Mesothelial cell of epicardium (in vitro differentiated cells): ENCODE measurements at regions not wholly inside any gene's neighbourhood (a gene's known extent, or its start where the extent isn't known, plus 50 kb on each side); places are given as distances from the start of the nearest gene placed in this dataset.

Source experiments
- DNase-seq, 2 experiments: peaks; one replicate each; pipeline ENCODE4 v3.0.0; 2021; ENCODE audit warnings: low spot score in 2 of 2; ENCODE audit not compliant: unreplicated experiment in 2 of 2
- H3K27ac Mint-ChIP-seq: 2 replicates; pipeline ENCODE4 v1.8.0; 2021; ENCODE audit warnings: mixed read lengths
- H3K27me3 Mint-ChIP-seq: 2 replicates; pipeline ENCODE4 v1.8.0; 2021; ENCODE audit warnings: low read depth, mixed read lengths
- H3K36me3 Mint-ChIP-seq: 2 replicates; pipeline ENCODE4 v1.8.0; 2021; ENCODE audit warnings: mixed read lengths
- H3K4me1 Mint-ChIP-seq: 2 replicates; pipeline ENCODE4 v1.8.0; 2021; ENCODE audit warnings: mixed read lengths
- H3K4me3 Mint-ChIP-seq: 2 replicates; pipeline ENCODE4 v1.8.0; 2021; ENCODE audit warnings: mild to moderate bottlenecking, moderate library complexity, mixed read lengths
- H3K9me3 Mint-ChIP-seq: 2 replicates; pipeline ENCODE4 v1.8.0; 2021; ENCODE audit warnings: mixed read lengths
- TF ChIP-seq, protein P1 (sequence below): fragments of 200-600 bp; sonication (generic); IDR thresholded peaks from one replicate; pipeline ENCODE4 v1.5.0; 2021; ENCODE audit warnings: antibody characterized with exemption; ENCODE audit not compliant: unreplicated experiment

DNA sequence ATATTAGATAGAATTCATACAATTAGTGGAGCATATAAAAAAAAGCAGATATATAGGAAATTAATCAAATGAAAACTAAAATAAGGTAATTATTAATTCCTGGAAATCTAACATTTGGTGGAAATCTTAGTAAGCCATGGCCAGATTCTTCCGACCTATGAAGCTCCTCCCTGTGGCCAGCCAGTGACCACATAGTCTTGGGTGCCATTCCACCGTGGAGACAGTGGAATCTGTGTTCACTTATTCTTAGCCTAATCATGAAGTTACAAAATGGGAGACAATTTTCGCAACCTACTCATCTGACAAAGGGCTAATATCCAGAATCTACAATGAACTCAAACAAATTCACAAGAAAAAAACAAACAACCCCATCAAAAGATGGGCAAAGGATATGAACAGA is 241.9 kb upstream of the FLRT2 start:
- Mint-ChIP-seq H3K4me1 (peaks cover 15% of the 10 kb centered on the region), H3K9me3 (peaks cover 9% of the 10 kb centered on the region), H3K4me3 (no peak overlapping the region), H3K27ac (no peak overlapping the region), H3K36me3 (no peaks in the 10 kb centered on the region), H3K27me3 (no peaks in the 10 kb centered on the region)
- TF ChIP-seq, protein P1, sequence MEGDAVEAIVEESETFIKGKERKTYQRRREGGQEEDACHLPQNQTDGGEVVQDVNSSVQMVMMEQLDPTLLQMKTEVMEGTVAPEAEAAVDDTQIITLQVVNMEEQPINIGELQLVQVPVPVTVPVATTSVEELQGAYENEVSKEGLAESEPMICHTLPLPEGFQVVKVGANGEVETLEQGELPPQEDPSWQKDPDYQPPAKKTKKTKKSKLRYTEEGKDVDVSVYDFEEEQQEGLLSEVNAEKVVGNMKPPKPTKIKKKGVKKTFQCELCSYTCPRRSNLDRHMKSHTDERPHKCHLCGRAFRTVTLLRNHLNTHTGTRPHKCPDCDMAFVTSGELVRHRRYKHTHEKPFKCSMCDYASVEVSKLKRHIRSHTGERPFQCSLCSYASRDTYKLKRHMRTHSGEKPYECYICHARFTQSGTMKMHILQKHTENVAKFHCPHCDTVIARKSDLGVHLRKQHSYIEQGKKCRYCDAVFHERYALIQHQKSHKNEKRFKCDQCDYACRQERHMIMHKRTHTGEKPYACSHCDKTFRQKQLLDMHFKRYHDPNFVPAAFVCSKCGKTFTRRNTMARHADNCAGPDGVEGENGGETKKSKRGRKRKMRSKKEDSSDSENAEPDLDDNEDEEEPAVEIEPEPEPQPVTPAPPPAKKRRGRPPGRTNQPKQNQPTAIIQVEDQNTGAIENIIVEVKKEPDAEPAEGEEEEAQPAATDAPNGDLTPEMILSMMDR = no peak
- no peak for DNase-seq

DNA sequence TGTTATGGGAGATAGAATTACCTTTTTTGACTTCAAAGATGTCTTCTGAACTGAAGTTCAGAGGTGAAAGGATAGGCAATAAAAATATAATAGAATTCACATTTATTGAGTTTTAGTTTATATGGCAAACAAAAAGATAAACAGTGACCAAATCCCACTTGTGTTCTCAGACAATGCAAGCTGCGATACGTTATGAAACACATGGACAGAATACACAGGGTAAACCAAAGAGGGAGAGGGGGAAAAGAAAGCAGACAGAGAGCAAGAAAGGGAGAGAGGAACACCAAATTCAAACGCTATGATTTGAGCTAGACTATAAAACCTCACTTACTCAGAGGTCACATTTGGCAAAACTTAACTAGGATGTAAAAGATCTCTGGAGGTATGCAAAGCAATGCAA is 238.2 kb upstream of the FLRT2 start:
- TF ChIP-seq, protein P1 = no peak
- H3K4me3 Mint-ChIP-seq = no peak overlapping the region
- H3K9me3 Mint-ChIP-seq = peaks cover 9% of the 10 kb centered on the region
- H3K4me1 Mint-ChIP-seq = peaks cover 3% of the 10 kb centered on the region
- H3K27ac Mint-ChIP-seq = no peak overlapping the region
- H3K36me3 Mint-ChIP-seq = no peaks in the 10 kb centered on the region
- no peak for DNase-seq
- H3K27me3 Mint-ChIP-seq = no peaks in the 10 kb centered on the region

DNA sequence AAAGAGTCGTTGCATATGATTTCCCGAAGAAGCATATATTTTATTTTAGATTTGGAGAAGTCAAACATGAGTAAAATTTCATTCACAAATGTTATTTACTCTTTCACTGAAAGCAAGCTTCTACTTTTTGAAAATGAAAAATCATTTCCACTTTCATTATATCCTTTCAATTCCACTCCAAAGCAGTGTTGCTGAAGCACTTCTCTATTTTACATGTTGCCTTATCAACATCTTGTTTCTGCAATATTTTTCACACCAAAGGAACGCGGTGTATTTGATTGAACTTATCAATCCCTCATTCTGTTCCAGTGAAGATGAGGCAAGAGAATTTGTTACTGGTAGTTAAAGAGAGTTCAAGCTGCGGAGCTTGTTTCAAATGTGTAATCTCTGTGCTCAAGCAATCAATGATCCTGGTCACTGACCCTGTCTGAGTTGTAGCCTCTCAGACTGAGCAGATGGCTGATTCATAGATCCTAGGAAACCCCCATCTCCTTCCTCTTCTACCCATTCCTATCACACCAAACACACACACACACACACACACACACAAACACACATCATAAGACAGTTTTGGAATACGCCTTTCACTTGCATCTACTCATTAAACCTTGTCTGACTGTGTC is 236.2 kb upstream of the FLRT2 start:
- Mint-ChIP-seq H3K36me3 (no peaks in the 10 kb centered on the region), H3K27me3 (no peaks in the 10 kb centered on the region), H3K9me3 (peaks cover 8% of the 10 kb centered on the region), H3K4me1 (no peaks in the 10 kb centered on the region), H3K27ac (no peak overlapping the region), H3K4me3 (no peak overlapping the region)
- TF ChIP-seq, protein P1 = no peak
- DNase-seq = no peak

DNA sequence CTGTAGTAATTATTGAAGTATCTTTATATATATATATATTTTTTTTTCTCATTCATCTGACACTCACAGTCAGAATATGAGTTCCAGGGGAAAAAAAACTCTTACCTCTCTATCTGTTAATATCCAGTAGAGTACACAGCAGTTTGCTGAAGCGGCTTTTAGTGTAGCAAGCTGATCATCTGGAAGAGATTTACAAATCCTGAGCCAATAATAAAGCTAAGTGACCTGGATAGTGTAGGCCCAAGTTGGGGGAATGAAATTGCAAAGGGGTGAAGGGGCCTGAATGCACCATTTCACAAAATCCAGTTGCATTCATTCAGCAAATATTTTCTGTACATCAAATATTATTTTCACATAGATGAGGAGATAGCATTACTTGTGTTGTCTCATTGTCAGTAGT is 234.6 kb upstream of the FLRT2 start:
- DNase-seq = no peak
- Mint-ChIP-seq H3K36me3 (no peaks in the 10 kb centered on the region), H3K4me3 (no peak overlapping the region), H3K9me3 (peaks cover 14% of the 10 kb centered on the region), H3K27me3 (no peaks in the 10 kb centered on the region), H3K27ac (no peak overlapping the region), H3K4me1 (no peaks in the 10 kb centered on the region)
- TF ChIP-seq, protein P1 = no peak

DNA sequence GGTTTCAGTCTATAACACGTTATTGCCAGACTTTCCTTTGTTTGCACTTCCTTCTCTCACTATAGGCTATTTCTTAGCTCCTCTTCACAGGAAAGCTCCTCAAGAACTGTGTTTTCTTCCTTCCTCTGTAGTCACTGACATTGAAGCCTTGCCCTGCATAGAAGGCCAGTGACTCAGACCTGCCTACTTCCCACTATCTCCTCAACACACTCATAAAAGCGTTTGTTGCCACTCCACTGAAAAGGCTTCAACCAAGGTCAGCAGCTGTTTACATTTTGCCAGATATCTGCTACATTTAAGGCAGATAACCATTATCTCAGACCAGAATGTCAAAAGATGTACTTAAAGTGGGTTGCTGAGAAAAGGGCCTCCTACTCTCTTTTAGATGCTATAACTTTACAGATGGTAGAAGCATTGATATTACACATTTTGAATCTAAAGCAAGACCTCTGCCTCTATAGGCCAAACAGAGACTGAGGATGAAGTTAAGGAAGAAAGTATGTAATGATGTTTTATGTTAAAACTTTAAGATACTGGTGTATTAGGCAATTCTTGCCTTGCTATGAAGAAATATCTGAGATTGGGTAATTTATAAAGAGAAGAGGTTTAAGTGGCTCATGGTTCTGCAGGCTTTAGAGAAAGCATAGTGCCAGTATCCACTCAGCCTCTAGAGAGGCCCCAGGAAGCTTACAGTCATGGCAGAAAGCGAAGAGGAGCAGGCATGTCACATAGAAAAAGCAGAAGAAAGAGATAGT is 233.3 kb upstream of the FLRT2 start:
- DNase-seq = no peak
- TF ChIP-seq, protein P1 = no peak
- H3K9me3 Mint-ChIP-seq = peaks cover 14% of the 10 kb centered on the region
- H3K4me3 Mint-ChIP-seq = no peak overlapping the region
- no peaks in the 10 kb centered on the region for H3K36me3 Mint-ChIP-seq
- no peaks in the 10 kb centered on the region for H3K27me3 Mint-ChIP-seq
- H3K4me1 Mint-ChIP-seq = peaks cover 3% of the 10 kb centered on the region
- no peak overlapping the region for H3K27ac Mint-ChIP-seq
